ENCODE measurements at regions not wholly inside any gene's neighbourhood (a gene's known extent, or its start where the extent isn't known, plus 50 kb on each side); places are given as distances from the start of the nearest gene placed in this dataset.
A peak's percentile ranks its signal among the peaks of the same experiment; 100 is the strongest.

DNA sequence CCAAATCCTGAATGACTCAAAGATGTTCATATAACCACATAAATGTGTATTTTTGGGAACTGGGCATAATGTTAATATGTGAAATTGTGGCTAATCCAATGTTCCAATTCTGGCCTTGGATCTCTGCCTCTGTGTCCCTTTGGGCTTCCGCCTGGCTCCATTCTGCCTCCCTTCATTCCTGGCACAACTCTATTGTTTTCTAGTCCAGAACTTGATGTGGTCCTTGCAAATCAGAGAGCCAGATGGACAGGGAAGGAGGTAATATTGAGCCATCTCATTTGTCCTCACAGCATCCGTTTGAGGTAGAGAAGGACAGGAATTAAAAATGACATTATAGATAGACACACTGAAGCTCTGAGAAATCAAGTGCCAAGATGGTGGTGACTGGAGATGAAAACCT, 355.7 kb upstream of the TBL1XR1 start:
- Mint-ChIP-seq H3K4me3 (no peak overlapping the region), H3K27ac (no peak overlapping the region), H3K36me3 (ENCODE audit: low read depth) (no peaks in the 10 kb centered on the region), H3K27me3 (no peaks in the 10 kb centered on the region), H3K9me3 (no peaks in the 10 kb centered on the region), H3K4me1 (peaks cover 30% of the 10 kb centered on the region)
- ATAC-seq = no peak
- no peak for DNase-seq

DNA sequence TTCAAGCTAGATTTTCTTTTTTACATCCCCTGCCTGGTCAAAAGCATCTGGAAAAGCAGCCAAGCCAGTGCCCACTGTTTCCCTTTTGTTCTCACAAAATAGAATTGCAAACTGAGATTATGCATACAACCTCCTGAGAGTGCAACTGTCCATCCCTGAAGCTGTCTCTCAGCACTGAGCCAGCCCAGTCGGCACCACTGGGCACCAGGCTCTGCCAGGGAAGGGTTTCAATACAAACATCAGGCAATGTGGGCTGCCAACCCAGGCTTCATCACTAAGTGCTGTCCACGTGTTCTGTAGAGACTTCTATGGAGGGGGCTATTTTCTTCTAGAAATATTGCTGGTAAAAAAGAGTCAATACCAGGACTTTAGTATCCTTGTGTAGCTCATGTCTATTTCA, 356.3 kb upstream of the TBL1XR1 start:
- H3K9me3 Mint-ChIP-seq = no peaks in the 10 kb centered on the region
- H3K27ac Mint-ChIP-seq = no peak overlapping the region
- no peak for DNase-seq
- peaks cover 30% of the 10 kb centered on the region for H3K4me1 Mint-ChIP-seq
- no peak overlapping the region for H3K4me3 Mint-ChIP-seq
- H3K27me3 Mint-ChIP-seq = no peaks in the 10 kb centered on the region
- no peaks in the 10 kb centered on the region for H3K36me3 Mint-ChIP-seq (ENCODE audit: low read depth)
- ATAC-seq = no peak

DNA sequence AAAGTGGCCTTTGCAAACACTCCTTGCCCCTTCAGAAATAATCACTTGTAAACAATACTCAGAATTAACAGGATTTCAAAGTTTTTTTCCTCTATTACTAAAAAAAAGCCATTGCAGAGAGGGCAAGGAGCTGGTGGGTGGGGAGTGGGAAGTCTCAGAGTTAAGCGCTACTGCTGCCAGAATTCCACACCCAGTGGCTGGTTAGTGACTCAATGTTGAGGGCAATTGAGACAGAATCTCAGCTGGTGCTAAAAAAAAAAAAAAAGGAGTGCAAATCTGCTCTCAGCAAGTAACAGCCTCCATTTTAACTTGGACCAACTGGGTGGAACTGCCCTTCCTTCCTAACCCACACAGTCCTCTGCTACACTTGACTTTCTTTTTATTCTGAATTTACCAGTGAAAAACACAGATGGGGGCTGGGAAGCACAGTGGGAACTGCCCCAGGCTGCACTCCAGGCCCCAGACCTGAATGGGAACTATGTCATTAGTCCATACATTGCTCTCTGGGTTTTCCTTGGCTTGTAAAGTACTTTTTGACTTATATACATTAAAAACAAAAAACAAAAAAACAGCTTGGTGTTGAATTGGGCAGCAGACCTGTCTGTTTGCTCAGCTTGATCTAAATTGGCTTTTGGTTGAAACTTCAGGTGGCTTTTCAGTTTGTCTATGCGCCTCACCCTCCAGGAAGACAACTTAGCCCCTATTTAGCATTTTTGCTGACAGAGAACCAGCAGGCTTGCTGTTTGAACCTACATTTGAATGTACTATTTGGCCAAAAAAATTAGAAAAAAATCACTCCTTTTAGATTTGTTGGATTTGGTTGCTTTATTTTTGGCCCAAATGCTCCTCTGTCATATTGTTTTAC, 357.8 kb upstream of the TBL1XR1 start:
- no peaks in the 10 kb centered on the region for H3K27me3 Mint-ChIP-seq
- peaks cover 30% of the 10 kb centered on the region for H3K4me1 Mint-ChIP-seq
- no peaks in the 10 kb centered on the region for H3K9me3 Mint-ChIP-seq
- DNase-seq (no peak), ATAC-seq (peak; percentile 65)
- no peak overlapping the region for H3K27ac Mint-ChIP-seq
- no peaks in the 10 kb centered on the region for H3K36me3 Mint-ChIP-seq (ENCODE audit: low read depth)
- H3K4me3 Mint-ChIP-seq = no peak overlapping the region

DNA sequence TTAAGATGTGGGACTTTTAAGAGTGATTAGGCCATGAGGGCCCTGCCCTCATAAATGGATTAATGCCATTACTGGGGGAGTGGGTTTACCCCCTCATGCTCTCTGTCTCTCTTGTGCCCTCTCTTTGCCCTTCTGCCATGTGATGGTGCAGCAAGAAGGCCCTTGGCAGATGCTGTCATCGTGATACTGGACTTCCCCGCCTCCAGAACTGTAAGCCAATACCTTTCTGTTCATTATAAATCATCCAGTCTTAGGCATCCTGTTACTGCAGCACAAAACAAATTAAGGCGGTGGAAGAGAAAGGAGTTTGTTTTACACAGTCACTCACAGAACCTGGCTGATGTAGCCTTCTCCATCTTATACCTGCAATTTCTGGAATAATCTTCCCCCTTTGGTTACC, 360.3 kb upstream of the TBL1XR1 start:
- DNase-seq = no peak
- Mint-ChIP-seq H3K4me3 (no peak overlapping the region), H3K27me3 (no peaks in the 10 kb centered on the region), H3K9me3 (no peaks in the 10 kb centered on the region), H3K36me3 (ENCODE audit: low read depth) (no peaks in the 10 kb centered on the region), H3K27ac (no peak overlapping the region), H3K4me1 (peaks cover 12% of the 10 kb centered on the region)
- ATAC-seq = no peak

DNA sequence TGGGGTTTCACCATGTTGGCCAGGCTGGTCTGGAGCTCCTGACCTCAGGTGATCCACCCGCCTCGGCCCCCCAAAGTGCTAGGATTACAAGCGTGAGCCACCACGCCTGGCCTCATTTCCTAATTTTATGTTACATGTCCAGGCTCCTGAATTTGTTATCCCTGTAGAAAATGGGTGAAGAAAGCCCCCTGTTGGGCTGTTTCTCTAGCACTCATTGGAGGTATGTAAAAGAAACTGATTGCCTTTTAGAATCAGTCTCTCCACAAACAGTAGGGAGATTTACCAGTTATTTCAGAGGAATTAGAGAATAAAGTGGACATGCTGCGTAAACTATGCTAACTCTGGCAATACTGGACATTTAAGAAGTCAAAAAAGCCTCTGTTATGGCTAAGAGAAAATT, 364.1 kb upstream of the TBL1XR1 start:
- Mint-ChIP-seq H3K27me3 (no peaks in the 10 kb centered on the region), H3K9me3 (no peaks in the 10 kb centered on the region), H3K4me1 (no peaks in the 10 kb centered on the region), H3K27ac (no peak overlapping the region), H3K36me3 (ENCODE audit: low read depth) (no peaks in the 10 kb centered on the region), H3K4me3 (no peak overlapping the region)
- no peak for ATAC-seq
- no peak for DNase-seq

DNA sequence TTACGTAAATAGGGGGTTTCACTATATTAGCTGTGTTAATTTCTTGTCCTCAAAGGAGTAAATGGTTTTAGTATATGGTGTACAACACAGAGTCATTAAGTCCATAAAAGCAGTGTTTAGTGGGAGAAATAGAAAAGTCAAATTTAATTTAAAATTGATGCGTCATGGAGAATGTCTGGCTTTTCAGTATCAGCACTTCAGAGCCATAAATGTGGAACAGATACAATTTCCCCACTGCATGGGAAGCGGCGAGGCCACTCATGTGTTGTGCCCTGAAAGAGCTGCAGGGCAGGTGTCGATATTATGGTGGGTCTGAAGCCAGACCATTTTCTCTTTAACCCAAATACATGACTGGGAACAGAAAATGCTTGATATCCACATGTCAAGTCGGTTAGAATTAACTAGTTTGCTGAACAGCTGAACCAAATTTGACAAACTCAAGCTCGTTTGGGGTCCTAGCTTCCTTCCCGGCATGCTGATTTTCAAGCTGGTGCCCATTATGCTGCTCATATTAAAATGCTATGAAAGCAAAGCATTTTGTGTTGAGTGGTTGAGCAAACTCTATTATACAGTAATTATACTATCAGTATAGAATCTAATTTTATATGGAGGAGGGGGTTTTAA, 364.6 kb upstream of the TBL1XR1 start:
- no peaks in the 10 kb centered on the region for H3K9me3 Mint-ChIP-seq
- no peak for DNase-seq
- ATAC-seq = no peak
- H3K27me3 Mint-ChIP-seq = no peaks in the 10 kb centered on the region
- no peak overlapping the region for H3K27ac Mint-ChIP-seq
- no peaks in the 10 kb centered on the region for H3K4me1 Mint-ChIP-seq
- H3K4me3 Mint-ChIP-seq = no peak overlapping the region
- H3K36me3 Mint-ChIP-seq (ENCODE audit: low read depth) = no peaks in the 10 kb centered on the region

DNA sequence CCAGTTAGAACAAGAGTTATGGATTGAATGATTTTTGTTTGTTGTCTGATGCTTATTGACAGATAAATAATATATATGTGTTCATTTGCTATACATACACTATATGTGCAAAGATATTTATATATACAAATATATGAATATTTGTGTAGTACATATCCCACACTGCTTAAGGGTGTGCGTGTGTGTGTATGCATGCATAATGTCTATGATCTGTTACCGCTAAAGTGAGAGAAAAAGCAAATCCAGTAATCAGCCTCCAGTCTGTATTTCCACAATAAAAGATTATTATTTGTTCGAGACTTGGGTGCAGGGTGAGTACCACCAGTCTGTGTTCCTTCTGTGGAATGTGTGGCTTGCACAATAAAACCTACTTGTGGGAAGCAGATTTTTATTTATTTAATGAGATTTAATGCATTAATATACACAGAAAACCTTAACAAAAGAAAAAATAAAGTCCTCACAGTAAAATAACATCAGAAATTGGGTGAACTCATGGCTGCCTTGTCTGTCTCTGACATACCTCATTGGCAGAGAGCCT, 366.0 kb upstream of the TBL1XR1 start:
- no peaks in the 10 kb centered on the region for H3K4me1 Mint-ChIP-seq
- H3K36me3 Mint-ChIP-seq (ENCODE audit: low read depth) = no peaks in the 10 kb centered on the region
- DNase-seq = no peak
- ATAC-seq = no peak
- H3K4me3 Mint-ChIP-seq = no peak overlapping the region
- H3K27ac Mint-ChIP-seq = no peak overlapping the region
- H3K9me3 Mint-ChIP-seq = no peaks in the 10 kb centered on the region
- no peaks in the 10 kb centered on the region for H3K27me3 Mint-ChIP-seq

DNA sequence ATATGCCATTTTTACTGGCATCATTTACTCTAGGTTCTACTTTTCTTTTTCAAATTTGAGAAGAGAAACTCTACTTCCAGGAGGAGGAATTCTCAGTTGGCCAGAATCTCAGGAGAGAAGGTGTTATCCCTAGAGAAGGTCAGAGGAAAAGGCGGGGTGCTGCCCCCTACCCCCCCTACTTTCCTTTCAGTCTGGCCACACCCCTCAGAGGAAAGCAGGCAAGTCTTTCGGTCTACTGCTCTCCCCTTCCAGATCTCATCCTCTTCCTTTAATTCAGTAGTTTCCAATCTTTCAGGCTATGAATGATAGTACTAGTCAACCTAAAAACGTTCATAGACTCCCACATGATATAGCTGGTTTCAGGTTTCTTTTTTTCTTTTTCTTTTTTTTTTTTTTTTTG, 366.5 kb upstream of the TBL1XR1 start:
- H3K27me3 Mint-ChIP-seq = no peaks in the 10 kb centered on the region
- H3K27ac Mint-ChIP-seq = no peak overlapping the region
- H3K36me3 Mint-ChIP-seq (ENCODE audit: low read depth) = no peaks in the 10 kb centered on the region
- no peak for ATAC-seq
- DNase-seq = no peak
- H3K4me3 Mint-ChIP-seq = no peak overlapping the region
- H3K4me1 Mint-ChIP-seq = no peaks in the 10 kb centered on the region
- no peaks in the 10 kb centered on the region for H3K9me3 Mint-ChIP-seq

DNA sequence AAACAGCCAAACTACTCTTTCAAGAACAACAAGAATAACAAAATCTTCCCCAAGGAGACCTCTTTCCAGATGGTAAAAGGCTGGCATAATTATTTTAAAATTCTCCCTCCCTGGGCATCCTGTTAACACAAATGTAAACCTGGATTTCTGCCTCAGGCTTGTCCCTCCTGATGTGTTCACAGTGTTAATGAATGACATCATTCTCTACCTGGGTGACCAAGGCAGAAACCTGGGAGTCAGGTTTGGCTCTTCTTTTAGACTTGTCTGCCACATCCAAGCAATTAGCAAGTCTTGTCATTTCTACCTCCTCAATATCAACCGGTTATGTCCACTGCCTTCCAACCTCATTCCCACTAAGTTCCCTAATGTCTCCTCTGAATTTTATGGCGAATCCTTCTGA, 368.7 kb upstream of the TBL1XR1 start:
- Mint-ChIP-seq H3K27me3 (no peaks in the 10 kb centered on the region), H3K4me3 (no peak overlapping the region), H3K36me3 (ENCODE audit: low read depth) (no peaks in the 10 kb centered on the region), H3K9me3 (no peaks in the 10 kb centered on the region), H3K27ac (no peak overlapping the region), H3K4me1 (peaks cover 3% of the 10 kb centered on the region)
- DNase-seq = no peak
- ATAC-seq = no peak

DNA sequence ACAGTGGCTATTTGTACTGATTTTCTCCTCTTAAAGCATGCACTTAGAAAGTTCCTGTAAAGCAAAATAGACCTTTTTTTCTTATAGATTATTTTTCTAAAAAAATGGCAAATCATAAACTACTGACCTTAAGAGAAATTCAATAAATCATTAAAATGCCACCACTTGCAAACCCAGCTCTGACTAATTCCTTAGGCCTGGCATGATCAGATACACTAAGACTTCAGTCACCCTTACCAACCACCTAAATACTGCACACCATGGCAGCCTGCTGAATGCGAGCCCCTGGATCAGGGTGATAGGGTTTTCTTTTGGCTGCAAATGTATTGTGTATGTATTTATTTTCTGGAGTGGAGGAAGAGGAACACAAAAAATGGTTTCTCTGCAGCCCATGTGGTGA, 370.6 kb upstream of the TBL1XR1 start:
- no peaks in the 10 kb centered on the region for H3K27me3 Mint-ChIP-seq
- DNase-seq (no peak), ATAC-seq (no peak)
- peaks cover 3% of the 10 kb centered on the region for H3K4me1 Mint-ChIP-seq
- H3K36me3 Mint-ChIP-seq (ENCODE audit: low read depth) = no peaks in the 10 kb centered on the region
- H3K27ac Mint-ChIP-seq = no peak overlapping the region
- H3K9me3 Mint-ChIP-seq = no peaks in the 10 kb centered on the region
- no peak overlapping the region for H3K4me3 Mint-ChIP-seq

DNA sequence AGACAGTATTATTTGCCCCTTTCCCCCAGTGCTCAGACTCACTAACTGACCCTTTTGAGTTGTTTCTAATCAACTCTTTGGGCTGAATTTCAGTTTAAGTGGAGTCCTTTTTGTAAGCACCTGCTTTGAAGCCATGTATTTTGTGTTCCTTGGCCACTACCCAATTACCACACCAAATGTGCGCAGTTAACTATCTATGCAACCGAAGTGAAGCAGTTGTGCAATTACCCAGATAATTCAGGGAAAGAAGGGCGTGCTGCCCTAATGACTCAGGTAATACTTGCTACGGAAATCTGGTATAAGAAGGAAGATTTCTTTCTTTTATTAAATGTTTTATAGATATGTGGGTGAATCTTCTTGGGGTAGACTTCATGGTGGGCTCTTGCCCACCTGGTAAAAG, 371.9 kb upstream of the TBL1XR1 start:
- Mint-ChIP-seq H3K27ac (no peak overlapping the region), H3K9me3 (no peaks in the 10 kb centered on the region), H3K27me3 (no peaks in the 10 kb centered on the region), H3K36me3 (ENCODE audit: low read depth) (no peaks in the 10 kb centered on the region), H3K4me1 (peaks cover 3% of the 10 kb centered on the region), H3K4me3 (no peak overlapping the region)
- ATAC-seq (no peak), DNase-seq (no peak)

DNA sequence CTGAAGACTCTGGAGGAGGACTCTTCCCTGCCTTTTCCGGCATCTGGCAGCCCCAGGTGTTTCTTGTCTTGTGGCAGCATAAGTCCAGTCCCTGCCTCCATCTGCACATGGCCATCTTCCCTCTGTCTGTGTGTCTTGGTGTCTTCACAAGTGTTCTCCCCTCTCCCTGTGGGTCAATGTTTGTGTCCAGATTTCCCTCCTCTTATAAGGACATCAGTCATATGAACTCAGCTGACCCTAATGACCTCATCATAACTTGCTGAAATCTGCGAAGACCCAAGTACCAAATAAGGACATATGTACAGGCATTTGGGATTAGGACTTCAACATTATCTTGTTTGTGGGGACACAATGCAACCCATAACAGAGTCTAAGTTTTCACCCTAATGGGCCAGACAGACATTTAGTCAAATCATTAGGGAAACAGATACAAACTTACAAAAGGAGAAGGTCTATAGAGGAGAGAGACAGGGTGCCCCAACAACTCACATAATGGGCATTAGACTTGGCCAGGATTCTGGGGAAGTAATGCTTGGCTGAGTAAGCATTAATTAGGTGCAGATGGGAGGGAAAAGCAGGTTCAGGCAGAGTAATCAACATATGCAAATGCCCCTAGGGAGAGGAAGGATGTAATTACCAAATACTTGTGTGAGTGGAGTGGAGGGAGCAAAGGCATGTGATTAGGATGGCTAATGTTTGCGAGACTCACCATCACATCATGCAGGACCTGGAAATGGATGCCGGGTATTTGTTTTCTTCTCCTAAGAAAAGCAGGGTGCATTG, 372.8 kb upstream of the TBL1XR1 start:
- ATAC-seq (no peak), DNase-seq (no peak)
- H3K36me3 Mint-ChIP-seq (ENCODE audit: low read depth) = no peaks in the 10 kb centered on the region
- no peaks in the 10 kb centered on the region for H3K27me3 Mint-ChIP-seq
- H3K4me3 Mint-ChIP-seq = no peak overlapping the region
- no peak overlapping the region for H3K27ac Mint-ChIP-seq
- H3K9me3 Mint-ChIP-seq = no peaks in the 10 kb centered on the region
- H3K4me1 Mint-ChIP-seq = peaks cover 3% of the 10 kb centered on the region

DNA sequence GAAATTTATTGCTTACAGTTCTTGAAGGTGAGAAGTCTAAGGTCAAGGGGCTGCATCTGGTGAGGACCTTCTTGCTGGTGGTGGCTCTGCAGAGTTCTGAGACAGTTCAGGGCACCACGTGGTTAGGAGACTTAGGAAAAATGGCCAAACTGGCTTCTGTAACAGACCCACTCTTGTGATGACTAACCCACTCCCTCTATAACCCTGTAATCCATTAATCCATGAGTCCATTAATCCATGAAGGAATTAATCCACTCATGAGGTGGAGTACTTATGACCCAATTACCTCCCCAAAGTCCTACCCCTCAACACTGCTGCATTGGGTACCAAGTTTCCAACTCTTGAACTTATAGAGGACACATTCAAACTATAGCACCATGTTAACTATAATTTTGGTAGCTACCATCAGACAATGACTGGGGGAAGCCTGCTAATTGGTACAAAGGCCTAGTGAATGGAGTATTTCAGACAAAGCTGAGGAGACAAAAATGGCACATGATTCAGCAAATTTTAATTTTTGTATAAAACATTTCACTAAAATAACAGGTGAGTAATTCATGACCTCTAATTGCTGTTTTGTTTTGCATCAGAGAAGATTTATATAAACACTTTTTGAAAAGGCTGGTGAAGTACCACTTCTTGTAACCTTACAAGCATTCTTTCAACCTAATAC, 374.1 kb upstream of the TBL1XR1 start:
- H3K4me3 Mint-ChIP-seq = no peak overlapping the region
- ATAC-seq = no peak
- no peaks in the 10 kb centered on the region for H3K27me3 Mint-ChIP-seq
- H3K36me3 Mint-ChIP-seq (ENCODE audit: low read depth) = no peaks in the 10 kb centered on the region
- no peak for DNase-seq
- no peaks in the 10 kb centered on the region for H3K9me3 Mint-ChIP-seq
- H3K27ac Mint-ChIP-seq = no peak overlapping the region
- peaks cover 3% of the 10 kb centered on the region for H3K4me1 Mint-ChIP-seq

DNA sequence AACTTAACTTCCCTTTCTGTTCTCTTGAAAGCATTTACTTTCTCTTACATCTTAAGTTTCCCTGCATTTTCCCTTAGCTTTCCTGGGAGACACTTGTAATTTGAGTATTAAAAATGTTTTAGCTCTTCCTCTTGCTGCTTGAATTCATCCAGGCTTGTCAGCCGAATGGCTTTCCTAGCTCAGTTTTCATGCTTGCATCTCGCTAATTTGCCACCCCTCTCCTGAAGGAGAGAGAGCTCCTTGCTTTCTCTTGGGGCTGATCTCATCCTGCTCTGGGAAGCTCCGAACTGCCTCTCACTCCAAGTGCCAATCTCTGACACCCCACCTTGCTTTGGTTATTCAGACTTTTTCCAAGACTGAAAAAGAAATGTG, 374.6 kb upstream of the TBL1XR1 start:
- Mint-ChIP-seq H3K36me3 (ENCODE audit: low read depth) (no peaks in the 10 kb centered on the region), H3K4me1 (peaks cover 3% of the 10 kb centered on the region), H3K9me3 (no peaks in the 10 kb centered on the region), H3K27me3 (no peaks in the 10 kb centered on the region), H3K27ac (no peak overlapping the region), H3K4me3 (no peak overlapping the region)
- ATAC-seq = no peak
- no peak for DNase-seq

Measured in activated naive CD8-positive, alpha-beta T cell treated with anti-CD3 and anti-CD28 coated beads, Interleukin-2, amount 50 U/mL, for 24 hours (primary cell).